MM.1S (cell line): ENCODE measurements at regions not wholly inside any gene's neighbourhood (a gene's known extent, or its start where the extent isn't known, plus 50 kb on each side); places are given as distances from the start of the nearest gene placed in this dataset.
"Not testable (repeated sequence)": the region's sequence is repeated elsewhere in the genome, so short reads cannot be mapped to it uniquely, and the experiment has no call there.

Experiments
- DNase-seq: peaks from one replicate; pipeline ENCODE4 v3.0.0-alpha.2; 2015
- H2AFZ ChIP-seq: fragments of 300-600 bp; sonication (generic); 2 replicates; pipeline ENCODE4 v1.6.0; 2016; ENCODE audit warnings: antibody characterized with exemption, low read length
- H3F3A ChIP-seq: fragments of 300-600 bp; sonication (generic); 2 replicates; pipeline ENCODE4 v1.6.1; 2016; ENCODE audit warnings: mild to moderate bottlenecking, antibody characterized with exemption, low read length, moderate library complexity, mixed read lengths; ENCODE audit not compliant: insufficient read depth
- H3K27ac ChIP-seq: fragments of 300-600 bp; sonication (generic); 2 replicates; pipeline ENCODE4 v1.5.1; 2016; ENCODE audit warnings: mild to moderate bottlenecking, low read length
- H3K27me3 ChIP-seq: fragments of 300-600 bp; sonication (generic); replicated peaks from 2 replicates; pipeline ENCODE4 v1.6.0; 2016; ENCODE audit warnings: low read length; ENCODE audit not compliant: insufficient read depth
- H3K36me3 ChIP-seq: fragments of 300-600 bp; sonication (generic); replicated peaks from 2 replicates; pipeline ENCODE4 v1.6.1; 2016; ENCODE audit warnings: mild to moderate bottlenecking, low read length, mixed read lengths; ENCODE audit not compliant: insufficient read depth
- H3K4me1 ChIP-seq: fragments of 300-600 bp; sonication (generic); 2 replicates; pipeline ENCODE4 v1.6.1; 2016; ENCODE audit warnings: low read length, mixed read lengths
- H3K4me2 ChIP-seq: fragments of 300-600 bp; sonication (generic); 2 replicates; pipeline ENCODE4 v1.6.0; 2016; ENCODE audit warnings: low read depth, low read length
- H3K4me3 ChIP-seq: fragments of 300-600 bp; sonication (generic); 2 replicates; pipeline ENCODE4 v1.5.1; 2016; ENCODE audit warnings: low read length, mixed read lengths
- H3K79me2 ChIP-seq: fragments of 300-600 bp; sonication (generic); 2 replicates; pipeline ENCODE4 v1.6.1; 2016; ENCODE audit warnings: mixed run types, low read length, mixed read lengths
- H3K9ac ChIP-seq: fragments of 300-600 bp; sonication (generic); 2 replicates; pipeline ENCODE4 v1.6.1; 2016; ENCODE audit warnings: low read length, mixed read lengths
- H3K9me2 ChIP-seq: fragments of 300-600 bp; sonication (generic); replicated peaks from 2 replicates; pipeline ENCODE4 v1.6.1; 2016; ENCODE audit warnings: mild to moderate bottlenecking, low read length, mixed read lengths; ENCODE audit not compliant: insufficient read depth
- H3K9me3 ChIP-seq: fragments of 300-600 bp; sonication (generic); replicated peaks from 2 replicates; pipeline ENCODE4 v1.6.1; 2016; ENCODE audit warnings: mild to moderate bottlenecking, low read length, mixed read lengths; ENCODE audit not compliant: insufficient read depth
- H4K20me1 ChIP-seq: fragments of 300-600 bp; sonication (generic); 2 replicates; pipeline ENCODE4 v1.6.1; 2016; ENCODE audit warnings: mild to moderate bottlenecking, low read length, moderate library complexity, mixed read lengths; ENCODE audit not compliant: insufficient read depth
- EZH2 ChIP-seq: fragments of 300-600 bp; sonication (generic); optimal IDR thresholded peaks from 2 replicates; pipeline ENCODE3; 2017; ENCODE audit warnings: low read depth, mild to moderate bottlenecking, antibody characterized with exemption, low read length, mixed read lengths
- EZH2phosphoT487 ChIP-seq: fragments of 300-600 bp; sonication (generic); IDR thresholded peaks from 2 replicates; pipeline ENCODE4 v1.6.1; 2018; ENCODE audit warnings: antibody characterized with exemption, low read length
- TF ChIP-seq, protein P1 (sequence below): fragments of 300-600 bp; sonication (generic); IDR thresholded peaks from 2 replicates; pipeline ENCODE4 v1.5.1; 2016; ENCODE audit warnings: antibody characterized with exemption, low read length, mixed read lengths

DNA sequence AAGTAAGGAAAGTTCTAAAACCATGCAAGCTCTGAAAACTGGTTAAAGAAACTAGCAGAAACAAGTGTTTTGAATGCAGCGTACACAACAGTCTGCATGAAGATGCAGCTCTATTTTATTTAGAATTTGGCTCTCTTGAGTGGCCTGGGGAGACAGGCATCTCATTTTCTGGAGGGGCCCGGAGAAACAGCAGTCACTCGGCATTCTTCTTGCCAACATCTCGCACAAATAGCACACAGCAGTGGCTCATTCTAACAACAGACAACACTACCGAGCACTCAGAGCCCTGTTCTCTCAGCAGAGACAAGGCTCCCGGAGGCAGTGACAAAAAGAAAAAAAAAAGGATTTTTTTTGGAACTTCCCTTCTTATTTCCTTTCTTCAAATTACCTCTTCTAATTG is 108.5 kb upstream of the STMND1 start:
- H3K27me3 ChIP-seq = no peaks in the 10 kb centered on the region
- no peak overlapping the region for H3K27ac ChIP-seq
- H3K9ac ChIP-seq = no peak overlapping the region
- H3K79me2 ChIP-seq = no peaks in the 10 kb centered on the region
- no peak overlapping the region for H2AFZ ChIP-seq
- no peaks in the 10 kb centered on the region for H4K20me1 ChIP-seq
- H3K36me3 ChIP-seq = no peaks in the 10 kb centered on the region
- DNase-seq = no peak
- no peaks in the 10 kb centered on the region for H3K4me1 ChIP-seq
- H3F3A ChIP-seq = no peaks in the 10 kb centered on the region
- H3K9me3 ChIP-seq = no peaks in the 10 kb centered on the region
- no peak overlapping the region for H3K4me3 ChIP-seq
- TF ChIP-seq, protein P1, sequence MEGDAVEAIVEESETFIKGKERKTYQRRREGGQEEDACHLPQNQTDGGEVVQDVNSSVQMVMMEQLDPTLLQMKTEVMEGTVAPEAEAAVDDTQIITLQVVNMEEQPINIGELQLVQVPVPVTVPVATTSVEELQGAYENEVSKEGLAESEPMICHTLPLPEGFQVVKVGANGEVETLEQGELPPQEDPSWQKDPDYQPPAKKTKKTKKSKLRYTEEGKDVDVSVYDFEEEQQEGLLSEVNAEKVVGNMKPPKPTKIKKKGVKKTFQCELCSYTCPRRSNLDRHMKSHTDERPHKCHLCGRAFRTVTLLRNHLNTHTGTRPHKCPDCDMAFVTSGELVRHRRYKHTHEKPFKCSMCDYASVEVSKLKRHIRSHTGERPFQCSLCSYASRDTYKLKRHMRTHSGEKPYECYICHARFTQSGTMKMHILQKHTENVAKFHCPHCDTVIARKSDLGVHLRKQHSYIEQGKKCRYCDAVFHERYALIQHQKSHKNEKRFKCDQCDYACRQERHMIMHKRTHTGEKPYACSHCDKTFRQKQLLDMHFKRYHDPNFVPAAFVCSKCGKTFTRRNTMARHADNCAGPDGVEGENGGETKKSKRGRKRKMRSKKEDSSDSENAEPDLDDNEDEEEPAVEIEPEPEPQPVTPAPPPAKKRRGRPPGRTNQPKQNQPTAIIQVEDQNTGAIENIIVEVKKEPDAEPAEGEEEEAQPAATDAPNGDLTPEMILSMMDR = no peak
- TF ChIP-seq EZH2phosphoT487 (no peak), EZH2 (no peak)
- no peak overlapping the region for H3K4me2 ChIP-seq
- no peaks in the 10 kb centered on the region for H3K9me2 ChIP-seq

DNA sequence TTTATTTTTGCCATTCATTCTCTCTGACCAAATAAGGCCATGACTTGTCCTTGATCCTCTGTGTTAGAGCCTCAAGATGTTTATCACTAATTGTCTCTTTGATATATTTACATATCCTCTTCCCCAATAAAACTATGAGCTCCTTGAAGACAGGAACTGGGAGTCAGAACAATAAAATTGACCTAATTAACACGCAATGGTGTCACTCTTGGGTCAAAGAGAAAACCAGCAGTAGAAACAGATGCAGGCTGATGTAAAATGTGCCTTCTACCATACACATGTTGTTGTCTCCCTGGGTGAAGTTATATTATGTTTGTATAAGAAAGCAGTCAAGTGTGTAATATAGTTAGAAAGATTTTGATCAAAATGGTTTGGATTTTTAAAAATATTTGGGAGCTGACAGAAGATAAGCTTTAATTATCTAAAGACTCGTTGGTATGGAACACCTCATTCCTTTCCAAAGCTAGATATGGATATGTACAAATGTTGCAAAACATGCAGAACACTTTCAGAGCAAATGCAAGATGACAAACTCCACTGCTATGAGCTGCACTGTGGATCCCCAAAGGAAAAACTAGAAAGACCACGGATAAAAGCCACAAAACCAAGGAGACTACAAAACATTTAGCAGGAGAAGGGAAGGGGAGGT is 109.7 kb upstream of the STMND1 start:
- Histone ChIP-seq H3K79me2 (no peaks in the 10 kb centered on the region), H3K36me3 (no peaks in the 10 kb centered on the region), H3K9me2 (no peaks in the 10 kb centered on the region), H3K4me3 (no peak overlapping the region), H3K4me2 (no peak overlapping the region), H3K27ac (no peak overlapping the region), H3K9ac (no peak overlapping the region), H4K20me1 (no peaks in the 10 kb centered on the region), H3K4me1 (no peaks in the 10 kb centered on the region), H3F3A (no peaks in the 10 kb centered on the region), H3K27me3 (no peaks in the 10 kb centered on the region), H3K9me3 (no peaks in the 10 kb centered on the region), H2AFZ (no peak overlapping the region)
- no peak for TF ChIP-seq EZH2
- TF ChIP-seq EZH2phosphoT487 = no peak
- TF ChIP-seq, protein P1 = no peak
- DNase-seq = no peak

DNA sequence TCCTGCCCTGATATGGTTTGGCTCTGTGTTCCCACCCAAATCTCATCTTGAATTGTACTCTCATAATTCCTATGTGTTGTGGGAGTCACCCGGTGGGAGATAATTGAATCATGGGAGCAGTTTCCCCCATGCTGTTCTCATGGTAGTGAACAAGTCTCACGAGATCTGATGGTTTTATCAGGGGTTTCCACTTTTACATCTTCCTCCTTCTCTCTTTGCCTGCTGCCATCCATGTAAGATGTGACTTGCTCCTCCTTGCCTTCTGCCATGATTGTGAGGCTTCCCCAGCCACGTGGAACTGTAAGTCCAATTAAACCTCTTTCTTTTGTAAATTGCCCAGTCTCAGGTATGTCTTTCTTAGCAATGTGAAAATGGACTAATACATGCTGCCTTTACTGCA is 111.9 kb upstream of the STMND1 start:
- H3K79me2 ChIP-seq, H2AFZ ChIP-seq, H3F3A ChIP-seq, H3K9me2 ChIP-seq, H3K27me3 ChIP-seq, H3K27ac ChIP-seq, DNase-seq, H3K9ac ChIP-seq, H3K4me2 ChIP-seq, H3K4me1 ChIP-seq, H4K20me1 ChIP-seq, H3K36me3 ChIP-seq, H3K9me3 ChIP-seq, H3K4me3 ChIP-seq: not testable (repeated sequence)

DNA sequence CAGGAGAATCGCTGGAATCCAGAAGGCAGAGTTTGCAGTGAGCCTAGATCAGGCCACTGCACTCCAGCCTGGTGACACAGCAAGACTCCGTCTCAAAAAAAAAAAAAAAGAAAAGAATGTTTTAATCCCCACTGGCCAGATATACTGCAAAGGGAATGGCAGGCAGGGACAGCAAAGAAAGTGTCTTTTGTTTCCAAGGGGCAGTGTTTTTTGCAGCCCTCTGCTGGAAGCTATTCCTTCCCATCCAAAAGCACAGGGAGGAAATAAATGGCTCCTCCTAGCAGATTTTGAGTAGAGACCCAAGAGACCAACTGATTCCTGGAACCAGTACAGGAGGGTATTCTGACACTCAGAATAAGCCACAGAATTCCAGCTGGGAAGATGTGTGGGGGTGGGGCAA is 112.5 kb upstream of the STMND1 start:
- Histone ChIP-seq H3K9ac (no peak overlapping the region), H3K4me2 (no peak overlapping the region), H3K79me2 (no peaks in the 10 kb centered on the region), H3K4me3 (no peak overlapping the region), H3K4me1 (no peaks in the 10 kb centered on the region), H3F3A (no peaks in the 10 kb centered on the region), H3K36me3 (no peaks in the 10 kb centered on the region), H3K9me3 (no peaks in the 10 kb centered on the region), H2AFZ (no peak overlapping the region), H3K27ac (no peak overlapping the region), H4K20me1 (no peaks in the 10 kb centered on the region), H3K9me2 (no peaks in the 10 kb centered on the region), H3K27me3 (no peaks in the 10 kb centered on the region)
- no peak for DNase-seq
- TF ChIP-seq EZH2 (no peak), EZH2phosphoT487 (no peak)
- TF ChIP-seq, protein P1 = no peak
